Neural progenitor cell (in vitro differentiated cells): ENCODE measurements at regions not wholly inside any gene's neighbourhood (a gene's known extent, or its start where the extent isn't known, plus 50 kb on each side); places are given as distances from the start of the nearest gene placed in this dataset.

Experiments used
- CTCF ChIP-seq: fragments of 200-600 bp; sonication (generic); IDR thresholded peaks from 2 replicates; pipeline ENCODE4 v1.5.1; 2017; ENCODE audit warnings: antibody characterized with exemption, mild to moderate bottlenecking
- EZH2 ChIP-seq: fragments of 200-600 bp; sonication (generic); IDR thresholded peaks from 2 replicates; pipeline ENCODE4 v1.6.1; 2017; ENCODE audit warnings: antibody characterized with exemption, mild to moderate bottlenecking, moderate library complexity

GRCh38 chr4:64857815-64858214 lies 448.6 kb upstream of the TECRL start:
- TF ChIP-seq CTCF (no peak), EZH2 (no peak)
